Upper lobe of left lung (tissue), 4 donors: ENCODE measurements at regions not wholly inside any gene's neighbourhood (a gene's known extent, or its start where the extent isn't known, plus 50 kb on each side); places are given as distances from the start of the nearest gene placed in this dataset.

Experiments
- CTCF ChIP-seq, 6 experiments: fragments of 450-650 bp in 4 of 6; fragments of 200-600 bp in 2 of 6; sonication (generic) in 2 of 6; IDR thresholded peaks; one replicate each; pipeline ENCODE4 v1.5.1; 2016 to 2019; ENCODE audit warnings: antibody characterized with exemption in 6 of 6
- EP300 ChIP-seq, 4 donors: sonication (generic); formaldehyde crosslinking; IDR thresholded peaks; one replicate each; pipeline ENCODE4 v1.5.1; 2017; ENCODE audit warnings: antibody characterized with exemption in 4 of 4, control low read depth in 2 of 4
- POLR2A ChIP-seq, 4 donors: fragments of 450-650 bp; IDR thresholded peaks; one replicate each; pipeline ENCODE4 v1.5.1; 2016 to 2017; ENCODE audit warnings: antibody characterized with exemption in 4 of 4, mild to moderate bottlenecking in 2 of 4
- POLR2AphosphoS5 ChIP-seq, 2 donors: sonication (generic); formaldehyde crosslinking; IDR thresholded peaks; one replicate each; pipeline ENCODE4 v1.5.1; 2017; ENCODE audit warnings: antibody characterized with exemption in 2 of 2

- TF ChIP-seq CTCF (IDR thresholded peaks at IDR 0.05) = no peak
- no peak for TF ChIP-seq EP300 (IDR thresholded peaks at IDR 0.05)
- no peak for TF ChIP-seq POLR2AphosphoS5 (IDR thresholded peaks at IDR 0.05)
- no peak for TF ChIP-seq POLR2A (IDR thresholded peaks at IDR 0.05)
These were observed 603.0 kb downstream of the CCDC171 start for GRCh38 chr9:16155878-16156277.
